ENCODE measurements at regions not wholly inside any gene's neighbourhood (a gene's known extent, or its start where the extent isn't known, plus 50 kb on each side); places are given as distances from the start of the nearest gene placed in this dataset.

DNA sequence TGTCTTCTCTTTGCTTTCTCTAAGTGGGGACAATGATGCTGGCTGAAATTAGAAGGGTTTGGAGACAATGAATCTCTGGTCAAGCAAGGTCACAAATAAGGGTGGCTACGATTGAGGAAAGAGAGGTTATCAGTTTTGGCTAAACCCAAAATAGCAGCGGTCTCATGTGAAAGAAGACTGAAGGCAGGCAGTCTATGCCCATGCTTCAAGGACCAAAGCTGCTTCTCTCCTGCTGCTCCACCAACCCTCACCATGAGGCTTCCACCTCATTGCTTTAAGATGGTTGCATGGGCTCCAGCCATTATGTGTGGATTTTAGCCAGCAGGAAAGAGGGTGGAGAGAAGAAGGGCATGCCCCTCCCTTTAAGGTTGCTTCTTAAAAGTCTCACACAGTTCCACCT, 114.1 kb upstream of the TRIM2 start:
- no peak overlapping the region for H2AK5ac ChIP-seq (ENCODE audit: low read length)
- H3K9ac ChIP-seq (ENCODE audit: low read length): no peak overlapping the region
- H3K79me2 ChIP-seq (ENCODE audit: control insufficient read depth, insufficient read depth, low read length): no peaks in the 10 kb centered on the region
- no peak for DNase-seq
- no peak overlapping the region for H3K4me2 ChIP-seq (ENCODE audit: low read length)
- whole genome bisulfite sequencing (ENCODE audit: extremely low coverage, insufficient coverage, low lambda C conversion rate): no CpG with 5 or more reads among the region's 2 CpGs
- H2BK15ac ChIP-seq (replicated peaks; ENCODE audit: low read depth): no peak overlapping the region
- no peak overlapping the region for H3K27ac ChIP-seq (ENCODE audit: low read depth, low read length)
- H4K5ac ChIP-seq (ENCODE audit: low read length): no peak overlapping the region
- no peak overlapping the region for H3K4me3 ChIP-seq (ENCODE audit: low read length)
- no peak overlapping the region for H3K56ac ChIP-seq (ENCODE audit: low read length)
- H3K36me3 ChIP-seq (ENCODE audit: control insufficient read depth, insufficient read depth, low read length): no peaks in the 10 kb centered on the region
- H3K27me3 ChIP-seq (ENCODE audit: insufficient read depth, low read length, poor library complexity): no peaks in the 10 kb centered on the region
- no peaks in the 10 kb centered on the region for H3K79me1 ChIP-seq (ENCODE audit: low read length)
- no peak overlapping the region for H3K18ac ChIP-seq (ENCODE audit: low read length)
- H3K23ac ChIP-seq (ENCODE audit: low read length): no peak overlapping the region
- no peaks in the 10 kb centered on the region for H3K4me1 ChIP-seq (ENCODE audit: control insufficient read depth, low read depth, low read length)
- H3K4ac ChIP-seq (ENCODE audit: low read depth, low read length): no peak overlapping the region
- H4K8ac ChIP-seq (ENCODE audit: low read depth, low read length): no peak overlapping the region
- H2BK120ac ChIP-seq (ENCODE audit: low read depth, low read length): no peak overlapping the region
- no peak overlapping the region for H2BK5ac ChIP-seq (ENCODE audit: low read length)

DNA sequence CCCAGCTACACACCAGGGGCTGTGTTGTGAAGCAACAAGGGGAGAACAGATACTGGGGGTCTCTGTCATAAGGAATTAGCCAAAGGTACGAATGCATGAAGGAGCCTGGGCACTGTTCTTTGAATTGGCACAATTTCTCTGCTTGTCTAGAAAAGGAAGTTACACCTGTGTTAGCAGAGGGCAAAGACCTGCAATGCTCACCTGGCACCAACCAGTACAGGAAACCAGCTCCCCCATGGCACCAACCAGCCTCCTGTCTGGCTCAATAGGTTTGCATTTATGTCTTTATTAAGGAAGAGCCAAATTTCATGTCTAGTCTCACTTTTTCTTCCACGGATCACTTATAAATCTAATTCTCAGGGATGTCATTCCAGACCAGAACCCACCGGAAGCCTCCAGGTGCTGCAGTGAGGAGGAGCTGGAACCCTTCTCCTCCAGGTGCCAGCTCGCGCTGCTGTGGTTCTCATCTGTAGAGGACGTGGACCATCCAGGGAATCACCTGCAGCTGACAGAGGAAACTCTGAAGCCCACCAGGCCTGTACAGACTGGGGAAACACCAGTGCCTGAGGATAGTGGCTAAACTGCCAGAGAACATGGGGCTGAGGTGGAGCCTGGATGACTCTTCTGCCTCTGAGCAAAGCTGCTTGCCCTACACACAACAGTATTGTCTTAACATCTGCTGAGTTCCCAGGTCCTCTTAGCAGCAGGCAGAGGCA, 113.4 kb upstream of the TRIM2 start:
- DNase-seq: no peak
- no peak overlapping the region for H3K23ac ChIP-seq (ENCODE audit: low read length)
- H3K27ac ChIP-seq (ENCODE audit: low read depth, low read length): no peak overlapping the region
- no peak overlapping the region for H2BK5ac ChIP-seq (ENCODE audit: low read length)
- no peak overlapping the region for H2BK120ac ChIP-seq (ENCODE audit: low read depth, low read length)
- no peak overlapping the region for H2AK5ac ChIP-seq (ENCODE audit: low read length)
- no CpG with 5 or more reads among the region's 6 CpGs for WGBS (ENCODE audit: extremely low coverage, insufficient coverage, low lambda C conversion rate)
- no peaks in the 10 kb centered on the region for H3K79me2 ChIP-seq (ENCODE audit: control insufficient read depth, insufficient read depth, low read length)
- H3K18ac ChIP-seq (ENCODE audit: low read length): no peak overlapping the region
- H3K36me3 ChIP-seq (ENCODE audit: control insufficient read depth, insufficient read depth, low read length): no peaks in the 10 kb centered on the region
- H3K4ac ChIP-seq (ENCODE audit: low read depth, low read length): no peak overlapping the region
- no peaks in the 10 kb centered on the region for H3K79me1 ChIP-seq (ENCODE audit: low read length)
- no peak overlapping the region for H4K8ac ChIP-seq (ENCODE audit: low read depth, low read length)
- H3K56ac ChIP-seq (ENCODE audit: low read length): no peak overlapping the region
- no peak overlapping the region for H3K4me3 ChIP-seq (ENCODE audit: low read length)
- H3K4me1 ChIP-seq (ENCODE audit: control insufficient read depth, low read depth, low read length): no peaks in the 10 kb centered on the region
- no peak overlapping the region for H3K9ac ChIP-seq (ENCODE audit: low read length)
- H3K4me2 ChIP-seq (ENCODE audit: low read length): no peak overlapping the region
- H4K5ac ChIP-seq (ENCODE audit: low read length): no peak overlapping the region
- H2BK15ac ChIP-seq (replicated peaks; ENCODE audit: low read depth): no peak overlapping the region
- H3K27me3 ChIP-seq (ENCODE audit: insufficient read depth, low read length, poor library complexity): no peaks in the 10 kb centered on the region

DNA sequence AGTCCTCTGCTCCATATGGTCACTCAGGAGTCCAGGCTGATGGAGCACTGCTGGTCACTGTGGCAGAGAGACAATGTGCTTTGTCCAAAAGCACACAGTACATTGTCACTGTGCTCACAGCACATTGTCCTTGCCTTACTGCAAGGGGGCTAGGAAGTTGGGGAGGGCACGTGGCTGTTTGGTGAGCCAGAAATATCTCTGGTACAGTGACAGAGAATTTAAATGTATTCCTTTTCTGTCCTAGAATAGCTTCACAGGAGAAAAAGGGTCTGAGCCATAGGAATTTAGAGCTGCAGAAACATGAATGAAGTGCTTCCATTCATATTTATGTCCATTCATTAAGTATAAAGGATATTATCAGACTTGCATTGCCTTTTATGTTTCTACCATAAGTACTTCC, 110.8 kb upstream of the TRIM2 start:
- H3K79me1 ChIP-seq (ENCODE audit: low read length): no peaks in the 10 kb centered on the region
- no peak overlapping the region for H4K5ac ChIP-seq (ENCODE audit: low read length)
- H3K79me2 ChIP-seq (ENCODE audit: control insufficient read depth, insufficient read depth, low read length): no peaks in the 10 kb centered on the region

DNA sequence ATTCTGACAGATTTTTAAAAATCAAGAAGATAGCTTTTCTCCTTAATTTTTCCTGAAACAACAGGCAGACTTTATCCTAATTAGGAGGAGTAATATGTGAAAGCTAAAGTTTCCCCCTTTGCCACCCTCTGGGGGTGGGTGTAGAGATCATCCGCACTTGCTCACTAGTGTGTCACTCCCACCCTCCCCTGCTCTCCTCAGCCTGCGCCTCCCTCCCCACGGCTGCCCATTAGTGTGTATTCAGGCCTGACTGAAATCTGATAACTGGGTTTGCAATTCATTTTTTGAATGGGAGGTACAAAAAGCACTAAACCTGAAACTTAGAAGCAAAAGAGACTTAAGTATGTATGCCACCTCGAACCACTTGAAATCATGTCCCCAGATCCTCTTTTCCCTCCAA, 110.4 kb upstream of the TRIM2 start:
- no peaks in the 10 kb centered on the region for H3K36me3 ChIP-seq (ENCODE audit: control insufficient read depth, insufficient read depth, low read length)
- no peak overlapping the region for H2BK120ac ChIP-seq (ENCODE audit: low read depth, low read length)
- no peak overlapping the region for H3K27ac ChIP-seq (ENCODE audit: low read depth, low read length)
- H4K8ac ChIP-seq (ENCODE audit: low read depth, low read length): no peak overlapping the region
- H3K4me2 ChIP-seq (ENCODE audit: low read length): no peak overlapping the region
- no peak overlapping the region for H3K56ac ChIP-seq (ENCODE audit: low read length)
- DNase-seq: no peak
- H3K18ac ChIP-seq (ENCODE audit: low read length): no peak overlapping the region
- no peaks in the 10 kb centered on the region for H3K79me1 ChIP-seq (ENCODE audit: low read length)
- no peak overlapping the region for H3K4ac ChIP-seq (ENCODE audit: low read depth, low read length)
- H3K4me3 ChIP-seq (ENCODE audit: low read length): no peak overlapping the region
- H2BK15ac ChIP-seq (replicated peaks; ENCODE audit: low read depth): no peak overlapping the region
- no peaks in the 10 kb centered on the region for H3K79me2 ChIP-seq (ENCODE audit: control insufficient read depth, insufficient read depth, low read length)
- no peak overlapping the region for H2AK5ac ChIP-seq (ENCODE audit: low read length)
- no peak overlapping the region for H2BK5ac ChIP-seq (ENCODE audit: low read length)
- no peaks in the 10 kb centered on the region for H3K27me3 ChIP-seq (ENCODE audit: insufficient read depth, low read length, poor library complexity)
- H4K5ac ChIP-seq (ENCODE audit: low read length): no peak overlapping the region
- no peaks in the 10 kb centered on the region for H3K4me1 ChIP-seq (ENCODE audit: control insufficient read depth, low read depth, low read length)
- no peak overlapping the region for H3K23ac ChIP-seq (ENCODE audit: low read length)
- H3K9ac ChIP-seq (ENCODE audit: low read length): no peak overlapping the region
- WGBS (ENCODE audit: extremely low coverage, insufficient coverage, low lambda C conversion rate): no CpG with 5 or more reads among the region's 4 CpGs

More for the DNA sequence above, 110.8 kb upstream of the TRIM2 start:
- Histone ChIP-seq H3K4me1 (ENCODE audit: control insufficient read depth, low read depth, low read length) (no peaks in the 10 kb centered on the region), H3K56ac (ENCODE audit: low read length) (no peak overlapping the region), H3K27me3 (ENCODE audit: insufficient read depth, low read length, poor library complexity) (no peaks in the 10 kb centered on the region), H2BK120ac (ENCODE audit: low read depth, low read length) (no peak overlapping the region), H4K8ac (ENCODE audit: low read depth, low read length) (no peak overlapping the region), H3K4me3 (ENCODE audit: low read length) (no peak overlapping the region), H3K18ac (ENCODE audit: low read length) (no peak overlapping the region), H3K9ac (ENCODE audit: low read length) (no peak overlapping the region), H2BK5ac (ENCODE audit: low read length) (no peak overlapping the region), H3K4me2 (ENCODE audit: low read length) (no peak overlapping the region), H3K4ac (ENCODE audit: low read depth, low read length) (no peak overlapping the region), H3K27ac (ENCODE audit: low read depth, low read length) (no peak overlapping the region), H2BK15ac (replicated peaks; ENCODE audit: low read depth) (no peak overlapping the region), H2AK5ac (ENCODE audit: low read length) (no peak overlapping the region), H3K36me3 (ENCODE audit: control insufficient read depth, insufficient read depth, low read length) (no peaks in the 10 kb centered on the region), H3K23ac (ENCODE audit: low read length) (no peak overlapping the region)
- WGBS (ENCODE audit: extremely low coverage, insufficient coverage, low lambda C conversion rate): no CpG with 5 or more reads among the region's 1 CpG
- DNase-seq: no peak

DNA sequence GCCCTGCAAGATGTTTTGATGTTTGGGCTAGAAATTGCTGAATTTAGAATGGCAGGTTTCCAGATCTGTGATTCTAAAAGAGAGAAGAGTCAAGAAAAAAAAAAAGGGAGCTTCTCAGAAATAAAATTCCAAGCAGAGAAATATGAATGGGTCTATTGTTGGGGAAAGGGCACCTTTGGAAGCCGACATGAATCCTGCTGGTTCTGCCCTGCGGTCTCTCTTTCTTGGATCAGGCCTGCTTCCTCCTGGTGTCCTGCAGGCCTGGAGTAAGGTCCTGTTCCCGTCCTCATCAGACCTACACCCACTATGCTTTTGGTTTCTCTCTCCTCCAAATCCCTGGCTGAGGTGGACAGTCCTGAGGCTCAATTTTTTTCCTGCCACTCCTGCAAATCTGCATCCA, 109.8 kb upstream of the TRIM2 start:
- no peak overlapping the region for H3K4me3 ChIP-seq (ENCODE audit: low read length)
- no peak overlapping the region for H3K4me2 ChIP-seq (ENCODE audit: low read length)
- H2BK120ac ChIP-seq (ENCODE audit: low read depth, low read length): no peak overlapping the region

More for the DNA sequence above, 109.8 kb upstream of the TRIM2 start:
- Histone ChIP-seq H4K8ac (ENCODE audit: low read depth, low read length) (no peak overlapping the region), H3K27me3 (ENCODE audit: insufficient read depth, low read length, poor library complexity) (no peaks in the 10 kb centered on the region), H3K36me3 (ENCODE audit: control insufficient read depth, insufficient read depth, low read length) (no peaks in the 10 kb centered on the region), H3K9ac (ENCODE audit: low read length) (no peak overlapping the region), H2BK5ac (ENCODE audit: low read length) (no peak overlapping the region), H3K79me1 (ENCODE audit: low read length) (no peaks in the 10 kb centered on the region), H3K4ac (ENCODE audit: low read depth, low read length) (no peak overlapping the region), H4K5ac (ENCODE audit: low read length) (no peak overlapping the region), H3K79me2 (ENCODE audit: control insufficient read depth, insufficient read depth, low read length) (no peaks in the 10 kb centered on the region), H3K18ac (ENCODE audit: low read length) (no peak overlapping the region), H3K23ac (ENCODE audit: low read length) (no peak overlapping the region), H2AK5ac (ENCODE audit: low read length) (no peak overlapping the region), H3K56ac (ENCODE audit: low read length) (no peak overlapping the region), H3K27ac (ENCODE audit: low read depth, low read length) (no peak overlapping the region), H3K4me1 (ENCODE audit: control insufficient read depth, low read depth, low read length) (no peaks in the 10 kb centered on the region), H2BK15ac (replicated peaks; ENCODE audit: low read depth) (no peak overlapping the region)
- DNase-seq: no peak
- no CpG with 5 or more reads among the region's 3 CpGs for WGBS (ENCODE audit: extremely low coverage, insufficient coverage, low lambda C conversion rate)
